Neuronal stem cell (in vitro differentiated cells): ENCODE measurements at regions not wholly inside any gene's neighbourhood (a gene's known extent, or its start where the extent isn't known, plus 50 kb on each side); places are given as distances from the start of the nearest gene placed in this dataset.
"Not testable (repeated sequence)": the region's sequence is repeated elsewhere in the genome, so short reads cannot be mapped to it uniquely, and the experiment has no call there.

Source experiments
- DNase-seq: peaks from one replicate; pipeline ENCODE4 v3.0.0-alpha.2; 2013; ENCODE audit warnings: low spot score
- H2AFZ ChIP-seq: one replicate; pipeline ENCODE4 v1.6.1; 2013; ENCODE audit warnings: mild to moderate bottlenecking, low read length, inconsistent platforms
- H2AK5ac ChIP-seq: 2 replicates; pipeline ENCODE4 v1.6.1; 2013; ENCODE audit warnings: low read depth, mild to moderate bottlenecking, inconsistent platforms, low read length, moderate library complexity, mixed read lengths
- H2BK120ac ChIP-seq: 2 replicates; pipeline ENCODE4 v1.6.1; 2013; ENCODE audit warnings: low read depth, mild to moderate bottlenecking, inconsistent platforms, low read length, moderate library complexity, mixed read lengths
- H2BK12ac ChIP-seq: one replicate; pipeline ENCODE4 v1.6.1; 2013; ENCODE audit warnings: low read length, inconsistent platforms
- H2BK15ac ChIP-seq: 2 replicates; pipeline ENCODE4 v1.6.1; 2013; ENCODE audit warnings: mild to moderate bottlenecking, low read length, inconsistent platforms, mixed read lengths
- H2BK5ac ChIP-seq: one replicate; pipeline ENCODE4 v1.6.1; 2013; ENCODE audit warnings: inconsistent platforms, mild to moderate bottlenecking, low read length, moderate library complexity
- H3K14ac ChIP-seq: one replicate; pipeline ENCODE4 v1.6.1; 2013; ENCODE audit warnings: low read length, inconsistent platforms
- H3K18ac ChIP-seq: 2 replicates; pipeline ENCODE4 v1.6.1; 2013; ENCODE audit warnings: low read length, inconsistent platforms
- H3K23ac ChIP-seq: 2 replicates; pipeline ENCODE4 v1.6.1; 2013; ENCODE audit warnings: low read depth, mild to moderate bottlenecking, mixed read lengths, low read length, inconsistent platforms; ENCODE audit not compliant: poor library complexity
- H3K27ac ChIP-seq: replicated peaks from 3 replicates; pipeline ENCODE4 v1.5.1; 2013; ENCODE audit warnings: low read length, inconsistent platforms
- H3K27me3 ChIP-seq, 3 experiments: 2 replicates each; pipeline ENCODE4 v1.6.1; 2013; ENCODE audit warnings: low read length in 3 of 3, mild to moderate bottlenecking in 2 of 3, inconsistent platforms in 1 of 3, low read depth in 1 of 3, mixed read lengths in 1 of 3, moderate library complexity in 1 of 3; ENCODE audit not compliant: control insufficient read depth in 3 of 3, insufficient read depth in 3 of 3
- H3K36me3 ChIP-seq, 2 donors: replicated peaks in 1 of 2; 2 replicates each; pipeline ENCODE4 v1.6.1; 2013; ENCODE audit warnings: low read length in 2 of 2; ENCODE audit not compliant: control insufficient read depth in 2 of 2, insufficient read depth in 2 of 2
- H3K4ac ChIP-seq: 2 replicates; pipeline ENCODE4 v1.6.1; 2013; ENCODE audit warnings: inconsistent platforms, mild to moderate bottlenecking, low read length, moderate library complexity
- H3K4me1 ChIP-seq, 2 donors: 1 replicate in 1 of 2; 2 replicates in 1 of 2; pipeline ENCODE4 v1.6.1; 2013; ENCODE audit warnings: low read length in 2 of 2, low read depth in 1 of 2; ENCODE audit not compliant: control insufficient read depth in 2 of 2, insufficient read depth in 1 of 2
- H3K4me2 ChIP-seq: one replicate; pipeline ENCODE4 v1.6.1; 2013; ENCODE audit warnings: mild to moderate bottlenecking, low read length, inconsistent platforms; ENCODE audit not compliant: insufficient read depth, poor library complexity, severe bottlenecking
- H3K4me3 ChIP-seq, 2 donors: 2 replicates each; pipeline ENCODE4 v1.5.1; 2013; ENCODE audit warnings: low read length in 2 of 2, mild to moderate bottlenecking in 2 of 2, inconsistent platforms in 1 of 2, moderate library complexity in 1 of 2
- H3K79me1 ChIP-seq: one replicate; pipeline ENCODE4 v1.6.1; 2013; ENCODE audit warnings: low read depth, mild to moderate bottlenecking, inconsistent platforms, low read length, moderate library complexity
- H3K9ac ChIP-seq: one replicate; pipeline ENCODE4 v1.6.1; 2013; ENCODE audit warnings: mild to moderate bottlenecking, low read depth, low read length, inconsistent platforms; ENCODE audit not compliant: poor library complexity
- H3K9me3 ChIP-seq, 2 donors: replicated peaks in 1 of 2; 2 replicates each; pipeline versions ENCODE3 to v1.6.1; 2013; ENCODE audit warnings: low read length in 2 of 2, mild to moderate bottlenecking in 2 of 2, inconsistent platforms in 1 of 2, low read depth in 1 of 2, mixed read lengths in 1 of 2, moderate library complexity in 1 of 2; ENCODE audit not compliant: control insufficient read depth in 2 of 2, insufficient read depth in 1 of 2
- H4K8ac ChIP-seq: one replicate; pipeline ENCODE4 v1.6.1; 2013; ENCODE audit warnings: low read depth, mild to moderate bottlenecking, inconsistent platforms, low read length, moderate library complexity
- H4K91ac ChIP-seq: one replicate; pipeline ENCODE4 v1.6.1; 2013; ENCODE audit warnings: low read length, low read depth, mild to moderate bottlenecking, inconsistent platforms; ENCODE audit not compliant: poor library complexity
- WGBS, 2 donors: extraction: QIAGEN DNeasy Blood & Tissue Kit; methylation state at CpG; one replicate each; pipeline ENCODE4 v1.1.7; 2013; ENCODE audit warnings: missing lambda C conversion rate in 2 of 2, mixed read lengths in 1 of 2; ENCODE audit not compliant: insufficient read length in 2 of 2, insufficient replicate concordance in 1 of 2; ENCODE audit errors: extremely low coverage in 2 of 2; 5-methylcytosine and 5-hydroxymethylcytosine counted together

GRCh38 chr9:30935730-30936129, 1448.7 kb upstream of the ACO1 start:
- H3K27me3 ChIP-seq = no peaks in the 10 kb centered on the region
- no peak for DNase-seq
- H3K4ac ChIP-seq = no peak overlapping the region
- H3K27ac ChIP-seq = no peak overlapping the region
- H2AFZ ChIP-seq = no peak overlapping the region
- no peak overlapping the region for H3K18ac ChIP-seq
- no peak overlapping the region for H2BK120ac ChIP-seq
- H2BK15ac ChIP-seq = no peak overlapping the region
- H3K4me3 ChIP-seq = no peak overlapping the region
- H2BK12ac ChIP-seq = no peak overlapping the region
- no peaks in the 10 kb centered on the region for H3K36me3 ChIP-seq
- no peak overlapping the region for H2BK5ac ChIP-seq
- H3K79me1 ChIP-seq = no peaks in the 10 kb centered on the region
- no peaks in the 10 kb centered on the region for H3K4me1 ChIP-seq
- H3K9me3 ChIP-seq = no peaks in the 10 kb centered on the region
- no peak overlapping the region for H4K91ac ChIP-seq
- H3K4me2 ChIP-seq = no peak overlapping the region
- no peak overlapping the region for H4K8ac ChIP-seq
- H2AK5ac ChIP-seq = no peak overlapping the region
- H3K23ac ChIP-seq = no peak overlapping the region
- no peak overlapping the region for H3K14ac ChIP-seq
- H3K9ac ChIP-seq = no peak overlapping the region

- H3K79me1 ChIP-seq = no peaks in the 10 kb centered on the region
- no peak overlapping the region for H2BK12ac ChIP-seq
- no peak overlapping the region for H4K91ac ChIP-seq
- no peak overlapping the region for H2BK120ac ChIP-seq
- H3K36me3 ChIP-seq = no peaks in the 10 kb centered on the region
- H3K4me2 ChIP-seq = no peak overlapping the region
- WGBS, 2 donors = no CpG with 5 or more reads among the region's 4 CpGs
- no peak overlapping the region for H3K4me3 ChIP-seq
- H3K9ac ChIP-seq = no peak overlapping the region
- H2AFZ ChIP-seq = no peak overlapping the region
- H3K4me1 ChIP-seq = no peaks in the 10 kb centered on the region
- H3K18ac ChIP-seq = no peak overlapping the region
- no peaks in the 10 kb centered on the region for H3K27me3 ChIP-seq
- no peak overlapping the region for H3K14ac ChIP-seq
- DNase-seq = no peak
- no peak overlapping the region for H2BK5ac ChIP-seq
- H3K4ac ChIP-seq = no peak overlapping the region
- no peaks in the 10 kb centered on the region for H3K9me3 ChIP-seq
- H3K23ac ChIP-seq = no peak overlapping the region
- no peak overlapping the region for H3K27ac ChIP-seq
- H4K8ac ChIP-seq = no peak overlapping the region
- H2BK15ac ChIP-seq = no peak overlapping the region
- H2AK5ac ChIP-seq = no peak overlapping the region
These were observed 1447.3 kb upstream of the ACO1 start for GRCh38 chr9:30937106-30937505.

- DNase-seq, H3K9ac ChIP-seq, H2BK12ac ChIP-seq, H3K9me3 ChIP-seq, H2BK15ac ChIP-seq, H2AK5ac ChIP-seq, H3K4me2 ChIP-seq, H2AFZ ChIP-seq, H4K8ac ChIP-seq, H3K4me3 ChIP-seq, H4K91ac ChIP-seq, H3K27ac ChIP-seq, H3K27me3 ChIP-seq, H2BK5ac ChIP-seq, H2BK120ac ChIP-seq, H3K14ac ChIP-seq, H3K18ac ChIP-seq, H3K4ac ChIP-seq, H3K36me3 ChIP-seq, H3K4me1 ChIP-seq, H3K79me1 ChIP-seq, H3K23ac ChIP-seq: not testable (repeated sequence)
- WGBS, 2 donors = no CpG with 5 or more reads among the region's 2 CpGs
These were observed 1441.6 kb upstream of the ACO1 start for GRCh38 chr9:30942852-30943251.

GRCh38 chr9:30943446-30944224, 1440.8 kb upstream of the ACO1 start:
- no peak for DNase-seq

More at GRCh38 chr9:30943446-30944224, 1440.8 kb upstream of the ACO1 start:
- Histone ChIP-seq H2AFZ (peak overlapping the region; percentile 22), H3K9me3 (no peaks in the 10 kb centered on the region), H2BK12ac (no peak overlapping the region), H3K4me1 (no peaks in the 10 kb centered on the region), H3K4ac (no peak overlapping the region), H2BK120ac (no peak overlapping the region), H4K91ac (no peak overlapping the region), H3K27me3 (no peaks in the 10 kb centered on the region), H3K18ac (peak overlapping the region; percentile 57), H2BK5ac (no peak overlapping the region), H2AK5ac (no peak overlapping the region), H3K4me2 (no peak overlapping the region), H2BK15ac (no peak overlapping the region), H3K36me3 (no peaks in the 10 kb centered on the region), H3K79me1 (no peaks in the 10 kb centered on the region), H3K14ac (no peak overlapping the region), H3K4me3 (no peak overlapping the region), H3K27ac (no peak overlapping the region), H4K8ac (peak overlapping the region; percentile 82), H3K23ac (no peak overlapping the region), H3K9ac (no peak overlapping the region)
- WGBS, 2 donors = no CpG with 5 or more reads among the region's 21 CpGs
